ENCODE measurements at regions not wholly inside any gene's neighbourhood (a gene's known extent, or its start where the extent isn't known, plus 50 kb on each side); places are given as distances from the start of the nearest gene placed in this dataset.

DNA sequence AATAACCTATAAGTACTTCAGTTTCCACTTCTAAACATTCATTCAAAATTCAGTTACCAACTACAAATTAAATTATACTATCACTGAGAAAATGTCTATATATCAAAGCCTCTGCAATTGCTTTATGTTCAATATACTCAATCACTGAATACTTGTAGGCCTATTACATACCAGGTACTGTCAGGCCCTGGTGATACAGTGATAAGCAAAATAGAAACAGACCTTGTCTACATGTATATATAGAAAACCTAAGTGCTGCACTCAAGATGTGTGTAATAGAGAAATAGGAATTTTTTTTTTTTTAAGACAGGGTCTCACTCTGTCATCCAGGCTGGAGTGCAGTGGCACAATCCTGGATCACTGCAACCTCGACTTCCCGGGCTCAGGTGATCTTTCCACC, 53.7 kb upstream of the PHF14 start:
- TF ChIP-seq, protein P1, sequence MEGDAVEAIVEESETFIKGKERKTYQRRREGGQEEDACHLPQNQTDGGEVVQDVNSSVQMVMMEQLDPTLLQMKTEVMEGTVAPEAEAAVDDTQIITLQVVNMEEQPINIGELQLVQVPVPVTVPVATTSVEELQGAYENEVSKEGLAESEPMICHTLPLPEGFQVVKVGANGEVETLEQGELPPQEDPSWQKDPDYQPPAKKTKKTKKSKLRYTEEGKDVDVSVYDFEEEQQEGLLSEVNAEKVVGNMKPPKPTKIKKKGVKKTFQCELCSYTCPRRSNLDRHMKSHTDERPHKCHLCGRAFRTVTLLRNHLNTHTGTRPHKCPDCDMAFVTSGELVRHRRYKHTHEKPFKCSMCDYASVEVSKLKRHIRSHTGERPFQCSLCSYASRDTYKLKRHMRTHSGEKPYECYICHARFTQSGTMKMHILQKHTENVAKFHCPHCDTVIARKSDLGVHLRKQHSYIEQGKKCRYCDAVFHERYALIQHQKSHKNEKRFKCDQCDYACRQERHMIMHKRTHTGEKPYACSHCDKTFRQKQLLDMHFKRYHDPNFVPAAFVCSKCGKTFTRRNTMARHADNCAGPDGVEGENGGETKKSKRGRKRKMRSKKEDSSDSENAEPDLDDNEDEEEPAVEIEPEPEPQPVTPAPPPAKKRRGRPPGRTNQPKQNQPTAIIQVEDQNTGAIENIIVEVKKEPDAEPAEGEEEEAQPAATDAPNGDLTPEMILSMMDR (IDR thresholded peaks at IDR 0.05; ENCODE audit: insufficient read depth, low read length, poor library complexity, severe bottlenecking), result no peak
- TF ChIP-seq EZH2phosphoT487 (conservative IDR thresholded peaks at IDR 0.05; ENCODE audit: low read length), result no peak
